ENCODE measurements at regions not wholly inside any gene's neighbourhood (a gene's known extent, or its start where the extent isn't known, plus 50 kb on each side); places are given as distances from the start of the nearest gene placed in this dataset.
A peak's percentile ranks its signal among the peaks of the same experiment; 100 is the strongest.

- Mint-ChIP-seq H3K4me1 (ENCODE audit: low read depth) (peaks cover 41% of the 10 kb centered on the region), H3K36me3 (ENCODE audit: low read depth) (peaks cover 6% of the 10 kb centered on the region), H3K4me3 (peak overlapping the region; percentile 72), H3K9me3 (peaks cover 5% of the 10 kb centered on the region), H3K27ac (peak overlapping the region; percentile 90), H3K27me3 (ENCODE audit: low read depth) (peaks cover 7% of the 10 kb centered on the region)
- DNase-seq (ENCODE audit: low spot score) = no peak
Observed at GRCh38 chr12:67592228-67593011, 56.1 kb upstream of the DYRK2 start.

- DNase-seq (ENCODE audit: low spot score) = no peak
- Mint-ChIP-seq H3K9me3 (peaks cover 9% of the 10 kb centered on the region), H3K4me1 (ENCODE audit: low read depth) (peaks cover 41% of the 10 kb centered on the region), H3K36me3 (ENCODE audit: low read depth) (peaks cover 6% of the 10 kb centered on the region), H3K27ac (peak overlapping the region; percentile 90), H3K4me3 (peak overlapping the region; percentile 52), H3K27me3 (ENCODE audit: low read depth) (peaks cover 3% of the 10 kb centered on the region)
Observed at GRCh38 chr12:67593041-67593440, 55.5 kb upstream of the DYRK2 start.

- no peak for DNase-seq (ENCODE audit: low spot score)
- Mint-ChIP-seq H3K36me3 (ENCODE audit: low read depth) (peaks cover 6% of the 10 kb centered on the region), H3K27me3 (ENCODE audit: low read depth) (peaks cover under 1% of the 10 kb centered on the region), H3K27ac (peak overlapping the region; percentile 55), H3K4me3 (peak overlapping the region; percentile 26), H3K9me3 (peaks cover 14% of the 10 kb centered on the region), H3K4me1 (ENCODE audit: low read depth) (peaks cover 41% of the 10 kb centered on the region)
Observed at GRCh38 chr12:67593461-67594330, 54.8 kb upstream of the DYRK2 start.

GRCh38 chr12:67594888-67595287 lies 53.7 kb upstream of the DYRK2 start:
- H3K36me3 Mint-ChIP-seq (ENCODE audit: low read depth) = peaks cover 6% of the 10 kb centered on the region

GRCh38 chr12:67595365-67595764 lies 53.2 kb upstream of the DYRK2 start:
- no peaks in the 10 kb centered on the region for H3K27me3 Mint-ChIP-seq (ENCODE audit: low read depth)
- peaks cover 6% of the 10 kb centered on the region for H3K36me3 Mint-ChIP-seq (ENCODE audit: low read depth)
- no peak overlapping the region for H3K27ac Mint-ChIP-seq
- no peak overlapping the region for H3K4me3 Mint-ChIP-seq
- H3K4me1 Mint-ChIP-seq (ENCODE audit: low read depth) = peaks cover 37% of the 10 kb centered on the region
- no peak for DNase-seq (ENCODE audit: low spot score)
- H3K9me3 Mint-ChIP-seq = peaks cover 19% of the 10 kb centered on the region

More at GRCh38 chr12:67594888-67595287, 53.7 kb upstream of the DYRK2 start:
- DNase-seq (ENCODE audit: low spot score) = no peak
- H3K4me3 Mint-ChIP-seq = no peak overlapping the region
- peaks cover 19% of the 10 kb centered on the region for H3K9me3 Mint-ChIP-seq
- no peak overlapping the region for H3K27ac Mint-ChIP-seq
- no peaks in the 10 kb centered on the region for H3K27me3 Mint-ChIP-seq (ENCODE audit: low read depth)
- H3K4me1 Mint-ChIP-seq (ENCODE audit: low read depth) = peaks cover 38% of the 10 kb centered on the region

GRCh38 chr12:67598598-67598997 lies 49.9 kb upstream of the DYRK2 start:
- no peak for DNase-seq (ENCODE audit: low spot score)
- Mint-ChIP-seq H3K4me1 (ENCODE audit: low read depth) (peaks cover 12% of the 10 kb centered on the region), H3K36me3 (ENCODE audit: low read depth) (no peaks in the 10 kb centered on the region), H3K9me3 (peaks cover 16% of the 10 kb centered on the region), H3K4me3 (no peak overlapping the region), H3K27me3 (ENCODE audit: low read depth) (peaks cover 4% of the 10 kb centered on the region), H3K27ac (no peak overlapping the region)

Measured in T-helper 2 cell treated with Interferon-gamma antibody and Interleukin-4, amounts not matched to agents 5 μg/mL and 100 μg/mL, for 36 hours (primary cell).